T47D (cell line): ENCODE measurements at regions not wholly inside any gene's neighbourhood (a gene's known extent, or its start where the extent isn't known, plus 50 kb on each side); places are given as distances from the start of the nearest gene placed in this dataset.

Experiments used
- DNase-seq, 2 experiments: peaks; one replicate each; pipeline versions ENCODE4 v3.0.0 to v3.0.0-alpha.2; 2011 to 2012; ENCODE audit warnings: low read depth in 1 of 2, low spot score in 1 of 2
- JUND ChIP-seq: IDR thresholded peaks from 2 replicates; pipeline ENCODE4 v1.6.1; 2012; ENCODE audit warnings: low read depth
- in situ Hi-C: cut with HindIII; loops from 2 replicates; pipeline ENCODE4 v1.10.0; 2016; ENCODE audit warnings: low sequenced_read_pairs, low pct_unique_long_range_greater_than_20kb

DNA sequence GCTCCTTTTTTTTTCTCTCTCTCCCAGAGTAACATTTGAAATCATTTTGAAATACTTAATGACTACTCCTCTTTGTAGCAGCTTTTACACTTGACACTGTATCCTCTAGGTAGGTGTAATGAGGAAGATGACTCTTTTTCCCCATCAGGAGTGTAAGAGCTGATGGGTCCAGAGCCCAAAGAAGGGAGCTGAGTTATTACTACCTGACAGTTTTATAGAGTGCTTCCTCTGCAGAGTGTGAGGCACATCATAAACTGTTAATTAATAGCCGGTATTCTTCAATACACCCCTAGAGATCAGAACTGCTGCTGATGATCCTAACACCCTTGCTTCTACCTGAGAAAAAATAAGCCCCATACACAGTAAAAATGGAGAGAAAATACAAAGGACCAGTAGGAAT, 279.8 kb upstream of the SEMA3A start:
- no peak for DNase-seq
- no peak for TF ChIP-seq JUND
- in situ Hi-C loops, result no loop called here

DNA sequence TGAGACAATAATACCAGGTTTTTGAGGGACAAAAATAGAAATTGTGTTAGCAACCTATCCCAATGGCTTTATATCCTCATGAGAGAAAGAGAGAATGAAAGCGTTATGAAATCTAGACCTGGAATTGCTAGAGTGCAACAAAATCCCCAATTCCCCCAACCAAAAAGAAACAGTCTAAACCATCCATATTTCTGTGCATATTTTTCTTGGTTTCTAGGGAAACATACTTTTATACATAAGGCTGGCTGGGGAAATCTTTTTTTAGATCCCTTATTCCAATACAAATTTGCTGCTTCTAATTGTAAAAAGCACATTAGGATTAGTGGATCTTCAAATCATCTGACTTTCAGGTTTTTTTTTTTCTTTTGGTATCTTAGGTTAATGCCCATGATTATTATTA, 277.0 kb upstream of the SEMA3A start:
- in situ Hi-C loops, result no loop called here
- no peak for TF ChIP-seq JUND
- DNase-seq, result no peak

DNA sequence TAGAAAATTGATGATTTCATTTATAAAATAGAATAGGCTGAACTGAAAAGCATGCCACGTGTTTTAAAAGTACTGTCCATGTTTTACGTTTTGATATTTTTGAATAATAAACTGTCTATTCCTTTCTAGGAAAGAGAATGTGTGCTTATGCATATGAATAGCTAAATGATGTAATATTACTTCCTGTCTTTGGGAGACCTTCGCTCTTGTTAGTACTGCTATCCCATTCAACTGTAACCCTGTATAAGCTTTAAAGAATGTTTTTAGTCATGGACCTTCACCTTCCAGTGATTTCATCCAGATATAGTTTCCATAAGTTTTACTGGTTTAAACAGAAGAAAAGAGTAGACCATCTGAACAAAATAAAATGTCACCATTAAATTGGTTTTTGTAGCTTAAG, 274.4 kb upstream of the SEMA3A start:
- no peak for TF ChIP-seq JUND
- no peak for DNase-seq
- in situ Hi-C loops, result no loop called here

DNA sequence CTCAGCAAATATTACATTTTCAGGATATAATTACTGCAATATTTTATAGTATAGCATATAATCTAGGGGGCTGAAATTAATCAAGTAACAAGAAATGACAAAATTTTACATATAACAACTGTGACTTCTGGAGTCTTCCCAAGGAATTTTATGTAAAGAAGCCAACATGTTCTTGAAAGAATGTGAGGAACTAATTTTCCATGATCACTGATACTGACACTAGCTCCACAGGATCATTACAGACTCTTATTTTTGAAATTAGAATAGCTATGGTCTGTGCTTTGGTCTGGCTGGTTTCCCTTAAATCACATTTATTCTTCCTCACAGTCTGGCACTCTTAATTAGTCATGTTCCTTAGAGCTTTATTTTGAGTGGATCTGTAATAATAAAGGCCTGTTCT, 267.7 kb upstream of the SEMA3A start:
- no peak for TF ChIP-seq JUND
- in situ Hi-C loops, result no loop called here
- DNase-seq, result no peak

DNA sequence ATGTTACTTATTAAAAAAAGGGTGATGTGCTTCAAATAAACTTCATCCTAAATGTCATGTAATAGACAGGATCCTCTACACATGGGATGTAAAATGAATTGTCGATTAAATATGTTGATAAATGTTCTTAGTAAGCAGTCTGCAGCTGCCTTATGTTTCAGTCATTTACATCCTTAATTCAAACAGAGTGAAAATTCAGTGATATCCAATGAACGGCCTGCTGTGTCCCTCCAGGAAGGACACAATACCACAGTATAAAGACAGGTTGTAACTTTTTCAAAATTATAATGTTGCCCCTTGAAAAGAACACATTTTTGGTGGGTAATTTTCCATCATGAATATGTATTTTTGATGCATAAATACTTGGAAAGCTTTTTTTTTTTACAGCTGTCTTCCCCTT, 266.5 kb upstream of the SEMA3A start:
- no peak for TF ChIP-seq JUND
- in situ Hi-C loops, result no loop called here
- no peak for DNase-seq

DNA sequence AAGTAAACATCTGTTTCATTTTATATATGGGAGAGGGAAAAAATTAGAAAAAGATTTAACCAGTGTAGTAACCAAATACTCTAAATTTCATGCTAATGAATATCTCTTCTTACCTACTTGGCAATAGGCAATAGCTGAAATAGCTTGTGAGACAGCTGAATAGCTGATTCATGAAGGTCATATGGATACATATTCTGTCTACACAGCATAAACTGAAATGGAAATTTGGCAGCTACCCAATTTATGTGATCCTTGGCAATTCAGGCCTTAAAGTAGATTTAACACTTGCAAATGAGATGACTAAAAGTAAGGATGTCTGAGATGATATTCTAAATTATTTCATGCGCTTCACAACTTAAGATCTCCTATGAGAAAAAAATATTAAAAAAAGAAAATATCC, 261.2 kb upstream of the SEMA3A start:
- in situ Hi-C loops, result no loop called here
- TF ChIP-seq JUND, result no peak
- no peak for DNase-seq

DNA sequence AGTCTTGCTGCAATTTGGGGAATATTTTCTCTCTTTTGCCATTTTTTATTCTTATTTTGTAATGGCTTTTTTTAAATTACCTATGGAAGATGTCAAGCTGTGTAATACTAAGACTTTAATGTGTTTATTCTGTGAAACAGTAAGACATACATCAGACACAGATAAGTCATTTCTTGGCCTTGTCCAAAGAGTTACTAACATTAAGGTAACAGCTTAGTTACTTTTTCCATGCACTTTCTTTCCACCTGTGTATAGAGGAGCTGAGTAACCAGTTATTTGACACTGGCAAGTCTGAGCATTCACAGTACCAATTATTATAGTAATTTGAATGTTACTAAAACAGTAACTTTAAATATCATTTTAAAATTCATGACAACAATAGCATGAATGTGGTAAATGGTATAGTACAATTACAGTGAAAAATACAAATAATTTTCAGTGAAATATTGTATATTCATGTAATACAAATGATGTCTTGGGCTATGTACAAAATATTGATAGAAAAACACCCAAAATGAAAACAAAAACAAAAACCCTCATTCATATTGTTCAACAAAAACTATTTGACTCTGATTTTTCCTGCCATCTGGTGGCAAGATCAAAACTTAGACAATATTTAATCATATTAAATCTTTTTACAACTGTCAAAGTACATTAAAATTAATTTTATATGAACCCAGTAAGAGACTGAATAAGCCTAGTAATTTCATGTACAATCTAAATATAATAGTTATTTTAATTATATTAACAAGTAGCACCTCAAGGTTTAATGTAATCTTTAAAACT, 259.8 kb upstream of the SEMA3A start:
- no peak for TF ChIP-seq JUND
- in situ Hi-C loops, result no loop called here
- DNase-seq, result no peak

DNA sequence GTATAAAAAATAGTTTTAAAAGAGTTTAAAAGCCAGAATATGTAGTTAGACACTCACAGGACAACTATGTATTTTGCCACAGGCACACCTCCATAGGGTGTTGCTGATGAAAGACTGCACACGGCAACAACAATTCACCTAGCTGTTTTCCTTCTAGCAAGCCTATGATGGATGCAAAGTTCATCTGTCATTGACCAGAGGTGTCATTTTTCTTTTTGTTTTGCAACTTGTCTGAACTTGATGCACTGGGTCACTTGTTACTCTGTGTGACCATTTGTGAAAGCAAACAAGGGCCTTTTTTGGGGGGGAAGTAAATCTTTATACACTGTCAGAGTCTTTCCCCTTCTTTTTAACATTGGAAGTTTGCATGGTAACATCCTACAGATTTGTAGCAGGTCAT, 258.0 kb upstream of the SEMA3A start:
- TF ChIP-seq JUND, result no peak
- no peak for DNase-seq
- in situ Hi-C loops, result no loop called here

DNA sequence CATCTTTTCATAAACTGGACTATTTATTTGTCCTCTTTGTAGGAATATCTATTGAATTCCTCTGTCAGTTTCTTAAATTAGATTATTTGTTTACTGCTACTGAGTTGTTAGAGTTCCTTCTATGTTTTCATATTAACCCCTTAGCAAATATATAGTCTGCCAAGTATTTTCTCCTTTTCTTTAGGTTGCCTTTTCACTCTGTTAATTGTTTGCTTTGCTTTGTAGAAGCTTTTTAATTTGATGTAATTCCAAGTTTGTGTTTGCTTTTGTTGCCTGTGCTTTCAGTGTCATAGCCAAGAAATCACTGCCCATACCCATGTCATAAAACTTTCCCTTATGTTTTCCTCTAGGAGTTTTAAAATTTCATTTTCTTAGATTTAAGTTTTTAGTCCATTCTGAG, 256.2 kb upstream of the SEMA3A start:
- DNase-seq, result peak in 1 of 2 experiments; percentile 53
- in situ Hi-C loops, result no loop called here
- no peak for TF ChIP-seq JUND

DNA sequence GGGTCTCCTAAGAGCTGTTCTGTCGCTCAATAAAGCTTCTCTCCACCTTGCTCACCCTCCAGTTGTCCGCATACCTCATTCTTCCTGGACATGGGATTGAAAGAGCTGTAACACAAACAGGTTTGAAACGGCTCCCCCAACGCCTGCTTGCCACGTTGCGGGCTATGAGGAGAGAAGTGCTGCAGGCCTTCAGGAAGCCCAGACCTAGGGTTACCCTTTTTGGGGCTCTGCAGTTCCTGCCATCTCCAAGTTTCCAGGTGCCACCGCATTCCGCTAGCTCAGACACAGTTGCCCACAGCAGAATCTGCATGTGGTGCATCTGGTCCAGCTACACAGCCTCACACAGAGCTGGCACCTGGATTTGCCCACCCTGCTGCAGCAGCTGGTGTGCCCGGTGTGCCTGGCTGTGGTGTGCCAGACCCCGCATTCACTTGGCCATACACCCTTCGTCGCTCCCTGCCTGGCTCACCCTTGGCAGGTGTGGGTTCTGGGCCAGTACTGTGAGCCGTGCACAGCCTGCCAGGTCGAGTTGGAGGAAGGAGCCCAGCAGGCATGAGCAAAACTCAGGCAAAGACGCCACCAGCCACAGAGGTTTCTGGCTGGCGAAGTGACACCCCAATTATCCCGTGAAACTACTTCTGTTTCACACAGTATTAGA, 253.2 kb upstream of the SEMA3A start:
- DNase-seq, result no peak
- in situ Hi-C loops, result no loop called here
- no peak for TF ChIP-seq JUND

DNA sequence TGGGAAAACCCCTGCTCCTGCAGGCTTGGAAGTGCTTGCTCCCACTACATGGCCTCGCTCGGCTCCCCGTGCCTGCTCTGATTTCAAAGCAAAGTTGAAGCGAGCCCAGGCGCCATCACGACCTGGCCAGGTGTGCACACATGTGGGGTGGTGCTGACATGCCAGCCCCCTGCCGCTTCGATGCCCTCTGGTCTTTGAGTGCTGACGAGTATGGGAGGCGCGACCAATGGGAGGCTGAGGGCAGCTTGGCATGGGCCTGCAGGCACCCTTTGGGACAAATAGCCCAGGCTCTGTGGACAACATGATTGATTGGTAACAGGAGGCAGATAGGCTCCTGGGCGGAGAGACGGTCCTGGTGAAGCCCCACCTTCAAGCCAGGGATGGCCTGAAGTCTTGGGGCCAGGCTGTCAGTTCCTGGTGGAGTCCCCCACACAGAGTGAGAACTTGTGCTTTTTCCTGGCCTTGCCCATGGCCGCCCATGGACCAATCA, 252.4 kb upstream of the SEMA3A start:
- in situ Hi-C loops, result no loop called here
- TF ChIP-seq JUND, result no peak
- DNase-seq, result no peak

DNA sequence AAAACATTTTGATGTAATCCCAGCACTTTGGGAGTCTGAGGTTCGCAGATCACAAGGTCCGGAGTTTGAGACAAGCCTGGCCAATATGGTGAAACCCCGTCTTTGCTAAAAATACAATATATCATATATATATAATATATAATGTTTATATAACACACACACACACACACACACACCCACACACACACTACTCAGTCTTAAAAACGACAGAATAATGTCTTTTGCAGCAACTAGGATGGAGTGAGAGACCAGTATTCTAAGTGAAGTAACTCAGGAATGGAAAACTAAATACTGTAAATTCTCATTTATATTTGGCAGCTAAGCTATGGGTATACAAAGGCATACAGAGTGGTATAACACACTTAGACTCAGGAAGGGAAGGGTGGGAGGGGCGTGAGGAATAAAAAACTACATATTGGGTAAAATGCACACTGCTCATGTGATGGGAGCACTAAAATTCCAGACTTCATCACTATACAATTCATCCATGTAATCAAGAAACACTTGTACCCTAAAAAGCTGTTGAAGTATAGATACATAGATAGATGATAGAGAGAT, 231.2 kb upstream of the SEMA3A start:
- in situ Hi-C loops, result no loop called here
- TF ChIP-seq JUND, result no peak
- DNase-seq, result no peak

DNA sequence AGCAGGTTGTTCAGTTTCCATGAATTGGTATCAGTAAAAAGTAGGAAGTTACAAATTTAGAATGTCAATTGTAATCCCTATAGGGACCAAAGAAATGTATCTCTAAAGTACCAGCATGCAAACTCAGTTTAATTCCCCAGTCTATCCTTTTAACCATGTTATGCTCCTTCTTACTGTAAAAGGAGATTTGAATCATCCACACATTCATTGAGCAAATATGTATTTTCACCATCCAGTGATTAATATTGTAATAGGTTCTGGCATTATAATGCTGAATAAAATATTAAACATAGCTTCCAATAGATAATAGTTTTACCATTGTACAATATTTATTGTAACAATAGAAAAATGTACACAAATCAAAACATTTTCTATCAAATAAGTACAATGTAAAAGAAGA, 228.2 kb upstream of the SEMA3A start:
- in situ Hi-C loops, result no loop called here
- TF ChIP-seq JUND, result no peak
- DNase-seq, result no peak
